ENCODE measurements at regions not wholly inside any gene's neighbourhood (a gene's known extent, or its start where the extent isn't known, plus 50 kb on each side); places are given as distances from the start of the nearest gene placed in this dataset.

- Histone ChIP-seq H3K4me3 (replicated peaks in 1 of 3; ENCODE audit: insufficient read depth in 1 of 3, low read depth in 1 of 3, low read length in 3 of 3) (no peak overlapping the region), H3K4me1 (ENCODE audit: control insufficient read depth, extremely low read depth, insufficient read depth, low read length) (peaks cover 21% of the 10 kb centered on the region), H3K9ac (replicated peaks; ENCODE audit: extremely low read depth, insufficient read depth, low read length) (no peak overlapping the region), H3K4me2 (ENCODE audit: insufficient read depth, low read length) (no peak overlapping the region), H3K27me3 (ENCODE audit: control insufficient read depth in 2 of 2, insufficient read depth in 2 of 2, low read length in 2 of 2) (no peaks in the 10 kb centered on the region), H3K9me1 (replicated peaks; ENCODE audit: control insufficient read depth, extremely low read depth, insufficient read depth, low read length) (no peaks in the 10 kb centered on the region), H3K9me3 (replicated peaks; ENCODE audit: control insufficient read depth, insufficient read depth, low read length) (no peaks in the 10 kb centered on the region), H2AFZ (ENCODE audit: low read depth, low read length) (peak overlapping the region; percentile 78), H4K20me1 (replicated peaks; ENCODE audit: control insufficient read depth, extremely low read depth, insufficient read depth, low read length) (no peaks in the 10 kb centered on the region), H3K79me2 (ENCODE audit: control insufficient read depth, insufficient read depth, low read length) (no peaks in the 10 kb centered on the region), H3K36me3 (ENCODE audit: control insufficient read depth in 2 of 2, extremely low read depth in 1 of 2, insufficient read depth in 2 of 2, low read length in 2 of 2) (no peaks in the 10 kb centered on the region), H3K27ac (ENCODE audit: insufficient read depth, low read depth, low read length) (no peak overlapping the region)
- POLR2A ChIA-PET, result no interaction called here
- intact Hi-C loops (cut with micrococcal nuclease) (loop anchor here (5.0 kb wide), 1 partner anchor 132 kb away; the partner anchor contains the start of gene MACROH2A1), dilution Hi-C loops (cut with MboI; ENCODE audit: extremely low pct_ligation_motif_present, low sequenced_read_pairs) (no loop called here)
- CTCF ChIA-PET, result interaction anchor here (1.0 to 1.4 kb wide), 5 partner anchors 9 to 57 kb away, joined by 3 to 7 read pairs (median 3); no protein-coding TSS in a partner anchor
- TF ChIP-seq MYC (IDR thresholded peaks at IDR 0.05; ENCODE audit: low read depth, low read length), result no peak
- no peak for TF ChIP-seq MAX (IDR thresholded peaks at IDR 0.05; ENCODE audit: insufficient read depth, insufficient read length)
- no peak for TF ChIP-seq POLR2AphosphoS5 (IDR thresholded peaks at IDR 0.05; ENCODE audit: insufficient read depth, low read depth, low read length)
- TF ChIP-seq EZH2 (IDR thresholded peaks at IDR 0.05; ENCODE audit: borderline replicate concordance, low read depth, low read length, severe bottlenecking), result no peak
- no peak for TF ChIP-seq CTCF (IDR thresholded peaks at IDR 0.05; ENCODE audit: extremely low read depth in 1 of 2, insufficient read depth in 1 of 2, low read depth in 1 of 2, low read length in 2 of 2)
- TF ChIP-seq JUN (IDR thresholded peaks at IDR 0.05; ENCODE audit: borderline replicate concordance, insufficient read depth, insufficient read length, low read depth), result no peak
- TF ChIP-seq POLR2A (IDR thresholded peaks at IDR 0.05; ENCODE audit: low read depth, low read length), result no peak
- no peak for TF ChIP-seq FOS (IDR thresholded peaks at IDR 0.05; ENCODE audit: borderline replicate concordance, insufficient read depth, low read length)
- BruUV-seq (replicated peaks), result no TSS peak
- FAIRE-seq, result no peak
- no peak for DNase-seq (ENCODE audit: low read depth, low spot score)
Measured at GRCh38 chr5:135265497-135266302, 133.3 kb downstream of the MACROH2A1 start.
